GM23338 (cell line): ENCODE measurements at regions not wholly inside any gene's neighbourhood (a gene's known extent, or its start where the extent isn't known, plus 50 kb on each side); places are given as distances from the start of the nearest gene placed in this dataset.

Experiments used
- ATAC-seq: fragments of 200-7000 bp; cut with Tn5 transposase; 3 replicates; pipeline ENCODE4 v1.9.1; 2020
- DNase-seq: peaks from one replicate; pipeline ENCODE4 v3.0.0-alpha.2; 2015; ENCODE audit warnings: low spot score
- H2AFZ ChIP-seq: fragments of 200-600 bp; sonication (generic); 2 replicates; pipeline ENCODE4 v1.8.0; 2016; ENCODE audit warnings: antibody characterized with exemption, mild to moderate bottlenecking, moderate library complexity
- H3F3A ChIP-seq: fragments of 200-600 bp; sonication (generic); replicated peaks from 2 replicates; pipeline ENCODE4 v1.8.0; 2017; ENCODE audit warnings: antibody characterized with exemption, mixed run types, low read depth
- H3K27ac ChIP-seq: fragments of 200-600 bp; sonication (generic); 2 replicates; pipeline ENCODE4 v1.6.1; 2016; ENCODE audit warnings: low read depth
- H3K27me3 ChIP-seq: fragments of 200-600 bp; sonication (generic); 2 replicates; pipeline ENCODE4 v1.8.0; 2016; ENCODE audit warnings: mild to moderate bottlenecking, mixed run types, moderate library complexity; ENCODE audit not compliant: insufficient read depth
- H3K36me3 ChIP-seq: fragments of 200-600 bp; sonication (generic); 2 replicates; pipeline ENCODE4 v1.8.0; 2016; ENCODE audit warnings: mild to moderate bottlenecking; ENCODE audit not compliant: insufficient read depth
- H3K4me1 ChIP-seq: fragments of 200-600 bp; sonication (generic); 2 replicates; pipeline ENCODE4 v1.8.0; 2016; ENCODE audit warnings: mild to moderate bottlenecking, moderate library complexity; ENCODE audit not compliant: insufficient read depth
- H3K4me2 ChIP-seq: fragments of 200-600 bp; sonication (generic); 2 replicates; pipeline ENCODE4 v1.7.1; 2017; ENCODE audit warnings: mixed run types
- H3K4me3 ChIP-seq: fragments of 200-600 bp; sonication (generic); 2 replicates; pipeline ENCODE4 v1.6.1; 2016; ENCODE audit warnings: mixed run types
- H3K79me2 ChIP-seq: fragments of 200-600 bp; sonication (generic); replicated peaks from 2 replicates; pipeline ENCODE4 v1.8.0; 2017; ENCODE audit warnings: mild to moderate bottlenecking; ENCODE audit not compliant: insufficient read depth
- H3K9me2 ChIP-seq: fragments of 200-600 bp; sonication (generic); 2 replicates; pipeline ENCODE4 v1.8.0; 2017; ENCODE audit not compliant: insufficient read depth
- H4K20me1 ChIP-seq: fragments of 200-600 bp; sonication (generic); replicated peaks from 2 replicates; pipeline ENCODE4 v1.8.0; 2017; ENCODE audit warnings: mild to moderate bottlenecking; ENCODE audit not compliant: insufficient read depth
- H3K27ac Mint-ChIP-seq: 2 replicates; pipeline ENCODE4 v1.8.0; 2020; ENCODE audit warnings: inconsistent platforms, mild to moderate bottlenecking, moderate library complexity, mixed read lengths
- H3K27me3 Mint-ChIP-seq: 3 replicates; pipeline ENCODE4 v1.8.0; 2022; ENCODE audit warnings: low read depth, mild to moderate bottlenecking, moderate library complexity, mixed read lengths, inconsistent platforms; ENCODE audit not compliant: insufficient read depth, poor library complexity
- H3K36me3 Mint-ChIP-seq: 3 replicates; pipeline ENCODE4 v1.8.0; 2021; ENCODE audit warnings: low read depth, mild to moderate bottlenecking, inconsistent platforms, moderate library complexity, mixed read lengths
- H3K4me1 Mint-ChIP-seq: 3 replicates; pipeline ENCODE4 v1.8.0; 2020; ENCODE audit warnings: mild to moderate bottlenecking, inconsistent platforms, mixed read lengths
- H3K4me3 Mint-ChIP-seq: 3 replicates; pipeline ENCODE4 v1.8.0; 2021; ENCODE audit warnings: moderate library complexity, mild to moderate bottlenecking, inconsistent platforms, mixed read lengths
- H3K9me3 Mint-ChIP-seq: 3 replicates; pipeline ENCODE4 v1.8.0; 2020; ENCODE audit warnings: moderate library complexity, mild to moderate bottlenecking, inconsistent platforms, mixed read lengths
- ETS1 ChIP-seq: IDR thresholded peaks from 2 replicates; pipeline ENCODE4 v1.6.1; 2016; ENCODE audit warnings: antibody characterized with exemption
- EZH2 ChIP-seq: fragments of 200-600 bp; sonication (generic); IDR thresholded peaks from one replicate; pipeline ENCODE4 v1.8.0; 2017; ENCODE audit warnings: antibody characterized with exemption, mild to moderate bottlenecking, low read depth; ENCODE audit not compliant: unreplicated experiment
- POLR2AphosphoS5 ChIP-seq: IDR thresholded peaks from 2 replicates; pipeline ENCODE4 v1.6.1; 2016; ENCODE audit warnings: antibody characterized with exemption, low read depth
- STAT1 ChIP-seq: IDR thresholded peaks from one replicate; pipeline ENCODE4 v1.6.1; 2016; ENCODE audit warnings: antibody characterized with exemption; ENCODE audit not compliant: unreplicated experiment
- ZNF462 ChIP-seq: fragments of 250-450 bp; sonication (Bioruptor Pico); IDR thresholded peaks from 2 replicates; pipeline ENCODE4 v1.5.0; 2020; ENCODE audit warnings: mild to moderate bottlenecking, moderate library complexity
- TF ChIP-seq, protein P1 (sequence below), 2 experiments: fragments of 200-600 bp in 1 of 2; sonication (generic) in 1 of 2; conservative IDR thresholded peaks; 2 replicates each; pipeline versions ENCODE4 v1.5.1 to v1.6.1; 2016 to 2017; ENCODE audit warnings: antibody characterized with exemption in 2 of 2, low read depth in 2 of 2, mild to moderate bottlenecking in 2 of 2, moderate library complexity in 1 of 2

- no peak for TF ChIP-seq ZNF462 (CRISPR knock-in tag)
- TF ChIP-seq POLR2AphosphoS5 = no peak
- TF ChIP-seq, protein P1, sequence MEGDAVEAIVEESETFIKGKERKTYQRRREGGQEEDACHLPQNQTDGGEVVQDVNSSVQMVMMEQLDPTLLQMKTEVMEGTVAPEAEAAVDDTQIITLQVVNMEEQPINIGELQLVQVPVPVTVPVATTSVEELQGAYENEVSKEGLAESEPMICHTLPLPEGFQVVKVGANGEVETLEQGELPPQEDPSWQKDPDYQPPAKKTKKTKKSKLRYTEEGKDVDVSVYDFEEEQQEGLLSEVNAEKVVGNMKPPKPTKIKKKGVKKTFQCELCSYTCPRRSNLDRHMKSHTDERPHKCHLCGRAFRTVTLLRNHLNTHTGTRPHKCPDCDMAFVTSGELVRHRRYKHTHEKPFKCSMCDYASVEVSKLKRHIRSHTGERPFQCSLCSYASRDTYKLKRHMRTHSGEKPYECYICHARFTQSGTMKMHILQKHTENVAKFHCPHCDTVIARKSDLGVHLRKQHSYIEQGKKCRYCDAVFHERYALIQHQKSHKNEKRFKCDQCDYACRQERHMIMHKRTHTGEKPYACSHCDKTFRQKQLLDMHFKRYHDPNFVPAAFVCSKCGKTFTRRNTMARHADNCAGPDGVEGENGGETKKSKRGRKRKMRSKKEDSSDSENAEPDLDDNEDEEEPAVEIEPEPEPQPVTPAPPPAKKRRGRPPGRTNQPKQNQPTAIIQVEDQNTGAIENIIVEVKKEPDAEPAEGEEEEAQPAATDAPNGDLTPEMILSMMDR (conservative IDR thresholded peaks at IDR 0.05; ENCODE audit: low read depth in 2 of 2) = no peak
- no peak for TF ChIP-seq EZH2
- TF ChIP-seq STAT1 = no peak
Measured at GRCh38 chr4:126731062-126731461, 901.7 kb upstream of the INTU start (continued).

DNA sequence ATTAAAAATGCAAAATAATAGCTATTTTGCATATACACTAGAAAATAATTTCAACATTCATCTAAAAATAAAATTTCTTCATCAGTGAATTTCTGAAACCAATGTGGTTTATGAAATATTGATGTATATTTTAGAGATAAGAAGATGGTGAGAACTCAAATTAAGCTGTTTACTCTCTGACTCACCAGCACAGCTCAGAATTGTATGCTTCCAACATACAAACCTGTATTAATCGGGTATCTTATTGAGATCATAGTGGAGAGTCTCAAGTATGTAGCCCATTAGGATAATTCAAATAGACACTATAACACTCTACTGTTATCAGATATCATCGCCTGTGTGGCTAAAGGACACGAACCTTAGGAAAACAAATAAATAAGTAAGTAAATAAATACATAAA, 899.5 kb upstream of the INTU start:
- H3K9me3 Mint-ChIP-seq = no peaks in the 10 kb centered on the region
- Histone ChIP-seq H3K79me2 (no peaks in the 10 kb centered on the region), H3K4me3 (no peak overlapping the region), H3K4me1 (no peaks in the 10 kb centered on the region), H3K36me3 (no peaks in the 10 kb centered on the region), H3K4me2 (no peak overlapping the region), H3K27ac (no peak overlapping the region), H4K20me1 (no peaks in the 10 kb centered on the region), H3K9me2 (peaks cover 3% of the 10 kb centered on the region; the same call in 1 of the 2 replicates), H3K27me3 (no peaks in the 10 kb centered on the region), H2AFZ (no peak overlapping the region), H3F3A (no peaks in the 10 kb centered on the region)
- no peak overlapping the region for H3K4me3 Mint-ChIP-seq
- no peak overlapping the region for H3K27ac Mint-ChIP-seq
- no peak for TF ChIP-seq ETS1
- ATAC-seq (no peak), DNase-seq (no peak)
- H3K27me3 Mint-ChIP-seq = no peaks in the 10 kb centered on the region
- H3K4me1 Mint-ChIP-seq = no peaks in the 10 kb centered on the region
- H3K36me3 Mint-ChIP-seq = no peaks in the 10 kb centered on the region
